ENCODE measurements at regions not wholly inside any gene's neighbourhood (a gene's known extent, or its start where the extent isn't known, plus 50 kb on each side); places are given as distances from the start of the nearest gene placed in this dataset.

GRCh38 chr2:164145093-164145987 is 409.5 kb upstream of the FIGN start:
- ATAC-seq (ENCODE audit: low FRiP score) = no peak
- no peak for DNase-seq (ENCODE audit: low spot score)
- no peak for TF ChIP-seq CTCF (IDR thresholded peaks at IDR 0.05)

- ATAC-seq (ENCODE audit: low FRiP score) (no peak), DNase-seq (ENCODE audit: low spot score) (no peak)
- TF ChIP-seq CTCF (IDR thresholded peaks at IDR 0.05) = no peak
These were observed 407.5 kb upstream of the FIGN start for GRCh38 chr2:164143183-164143930.

GRCh38 chr2:164142755-164143154 is 406.9 kb upstream of the FIGN start:
- ATAC-seq (ENCODE audit: low FRiP score) (no peak), DNase-seq (ENCODE audit: low spot score) (no peak)
- no peak for TF ChIP-seq CTCF (IDR thresholded peaks at IDR 0.05)

- no peak for ATAC-seq (ENCODE audit: low FRiP score)
- TF ChIP-seq CTCF (IDR thresholded peaks at IDR 0.05) = no peak
These were observed 405.5 kb upstream of the FIGN start for GRCh38 chr2:164141271-164141670.

GRCh38 chr2:164138750-164139149 is 402.9 kb upstream of the FIGN start:
- no peak for TF ChIP-seq CTCF (IDR thresholded peaks at IDR 0.05)
- DNase-seq (ENCODE audit: low spot score) (no peak), ATAC-seq (ENCODE audit: low FRiP score) (no peak)

More at GRCh38 chr2:164141271-164141670, 405.5 kb upstream of the FIGN start:
- no peak for DNase-seq (ENCODE audit: low spot score)

GRCh38 chr2:164134336-164134735 is 398.5 kb upstream of the FIGN start:
- ATAC-seq (ENCODE audit: low FRiP score) (no peak), DNase-seq (ENCODE audit: low spot score) (no peak)
- TF ChIP-seq CTCF (IDR thresholded peaks at IDR 0.05) = no peak

Data from omental fat pad (tissue), 3 donors.